NCI-H345 (cell line): ENCODE measurements at regions not wholly inside any gene's neighbourhood (a gene's known extent, or its start where the extent isn't known, plus 50 kb on each side); places are given as distances from the start of the nearest gene placed in this dataset.
"Not testable (repeated sequence)": the region's sequence is repeated elsewhere in the genome, so short reads cannot be mapped to it uniquely, and the experiment has no call there.

Experiments used
- DNase-seq: peaks from one replicate; lab custom pipeline; 2025; lab: John Stamatoyannopoulos, UW

- no peak for DNase-seq
These were observed 1049.0 kb downstream of the TSN start for GRCh38 chr2:122804494-122804893.

- DNase-seq: no peak
These were observed 1049.9 kb downstream of the TSN start for GRCh38 chr2:122805346-122805745.

GRCh38 chr2:122808286-122808969, 1053.0 kb downstream of the TSN start:
- no peak for DNase-seq

GRCh38 chr2:122812214-122812613, 1056.8 kb downstream of the TSN start:
- DNase-seq: not testable (repeated sequence)

- no peak for DNase-seq
These were observed 1059.7 kb downstream of the TSN start for GRCh38 chr2:122815120-122815519.

- no peak for DNase-seq
These were observed 1061.4 kb downstream of the TSN start for GRCh38 chr2:122816803-122817202.

GRCh38 chr2:122822319-122822718, 1066.9 kb downstream of the TSN start:
- DNase-seq: no peak

- DNase-seq: no peak
These were observed 1074.7 kb downstream of the TSN start for GRCh38 chr2:122830157-122830556.

- no peak for DNase-seq
These were observed 1076.2 kb downstream of the TSN start for GRCh38 chr2:122831649-122832048.

GRCh38 chr2:122843503-122843902, 1088.1 kb downstream of the TSN start:
- no peak for DNase-seq

- DNase-seq: no peak
These were observed 1095.7 kb downstream of the TSN start for GRCh38 chr2:122851161-122851560.

GRCh38 chr2:122851972-122852531, 1096.6 kb downstream of the TSN start:
- DNase-seq: no peak

GRCh38 chr2:122856696-122857095, 1101.2 kb downstream of the TSN start:
- no peak for DNase-seq

GRCh38 chr2:122858075-122858702, 1102.7 kb downstream of the TSN start:
- DNase-seq: no peak

GRCh38 chr2:122858813-122859212, 1103.4 kb downstream of the TSN start:
- no peak for DNase-seq

- DNase-seq: no peak
These were observed 1103.8 kb downstream of the TSN start for GRCh38 chr2:122859260-122859659.

GRCh38 chr2:122863532-122863931, 1108.1 kb downstream of the TSN start:
- DNase-seq: no peak

- DNase-seq: peak; percentile 2
These were observed 1109.3 kb downstream of the TSN start for GRCh38 chr2:122864728-122865127.

GRCh38 chr2:122866095-122866494, 1110.6 kb downstream of the TSN start:
- DNase-seq: no peak

- no peak for DNase-seq
These were observed 1112.5 kb downstream of the TSN start for GRCh38 chr2:122867941-122868340.

- DNase-seq: no peak
These were observed 1113.3 kb downstream of the TSN start for GRCh38 chr2:122868646-122869275.

GRCh38 chr2:122873951-122874350, 1118.5 kb downstream of the TSN start:
- DNase-seq: no peak
